ENCODE measurements at regions not wholly inside any gene's neighbourhood (a gene's known extent, or its start where the extent isn't known, plus 50 kb on each side); places are given as distances from the start of the nearest gene placed in this dataset.

DNA sequence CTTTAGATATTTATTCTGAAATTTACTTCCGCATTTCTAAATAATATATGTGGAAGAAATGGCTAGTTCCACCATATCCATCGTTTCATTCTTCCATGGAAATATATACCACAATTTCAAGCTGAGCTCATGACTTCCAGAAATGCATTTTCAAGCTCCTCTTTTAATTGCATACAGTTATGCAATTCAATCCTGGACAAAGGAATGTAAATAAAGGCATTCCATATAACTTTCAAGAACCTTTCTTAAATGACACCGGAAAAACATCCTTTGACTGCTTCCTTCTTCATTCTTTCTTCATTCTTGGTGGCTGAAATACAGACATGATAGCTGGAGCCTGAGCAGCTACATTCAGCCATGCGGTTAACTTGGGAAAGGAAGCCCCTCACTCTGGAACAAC lies 185.2 kb upstream of the GADL1 start:
- Histone ChIP-seq H2BK120ac (ENCODE audit: low read depth, low read length) (no peak overlapping the region), H3K4ac (ENCODE audit: low read depth, low read length) (no peak overlapping the region), H4K8ac (ENCODE audit: low read depth, low read length) (no peak overlapping the region), H2BK5ac (ENCODE audit: low read length) (no peak overlapping the region), H3K79me2 (ENCODE audit: control insufficient read depth, insufficient read depth, low read length) (no peaks in the 10 kb centered on the region), H3K18ac (ENCODE audit: low read length) (no peak overlapping the region), H2BK15ac (replicated peaks; ENCODE audit: low read depth) (no peak overlapping the region), H3K79me1 (ENCODE audit: low read length) (no peaks in the 10 kb centered on the region), H3K27me3 (ENCODE audit: insufficient read depth, low read length, poor library complexity) (no peaks in the 10 kb centered on the region), H3K9ac (ENCODE audit: low read length) (no peak overlapping the region), H3K4me1 (ENCODE audit: control insufficient read depth, low read depth, low read length) (peaks cover 4% of the 10 kb centered on the region), H3K4me2 (ENCODE audit: low read length) (no peak overlapping the region), H4K5ac (ENCODE audit: low read length) (no peak overlapping the region), H3K56ac (ENCODE audit: low read length) (no peak overlapping the region), H3K4me3 (ENCODE audit: low read length) (no peak overlapping the region), H3K36me3 (ENCODE audit: control insufficient read depth, insufficient read depth, low read length) (no peaks in the 10 kb centered on the region), H3K27ac (ENCODE audit: low read depth, low read length) (no peak overlapping the region), H2AK5ac (ENCODE audit: low read length) (no peak overlapping the region), H3K23ac (ENCODE audit: low read length) (no peak overlapping the region)
- WGBS (ENCODE audit: extremely low coverage, insufficient coverage, low lambda C conversion rate), result no CpG with 5 or more reads among the region's 4 CpGs
- no peak for DNase-seq

GRCh38 chr3:31081018-31081662 lies 186.7 kb upstream of the GADL1 start:
- Histone ChIP-seq H3K27me3 (ENCODE audit: insufficient read depth, low read length, poor library complexity) (no peaks in the 10 kb centered on the region), H2AK5ac (ENCODE audit: low read length) (no peak overlapping the region), H3K79me1 (ENCODE audit: low read length) (no peaks in the 10 kb centered on the region), H4K8ac (ENCODE audit: low read depth, low read length) (no peak overlapping the region), H4K5ac (ENCODE audit: low read length) (no peak overlapping the region), H3K79me2 (ENCODE audit: control insufficient read depth, insufficient read depth, low read length) (no peaks in the 10 kb centered on the region), H3K4me2 (ENCODE audit: low read length) (no peak overlapping the region), H2BK120ac (ENCODE audit: low read depth, low read length) (no peak overlapping the region), H3K36me3 (ENCODE audit: control insufficient read depth, insufficient read depth, low read length) (no peaks in the 10 kb centered on the region), H3K23ac (ENCODE audit: low read length) (no peak overlapping the region), H3K56ac (ENCODE audit: low read length) (no peak overlapping the region), H3K18ac (ENCODE audit: low read length) (no peak overlapping the region), H3K4me1 (ENCODE audit: control insufficient read depth, low read depth, low read length) (no peaks in the 10 kb centered on the region), H3K4ac (ENCODE audit: low read depth, low read length) (peak overlapping the region; percentile 9), H2BK15ac (replicated peaks; ENCODE audit: low read depth) (no peak overlapping the region), H2BK5ac (ENCODE audit: low read length) (no peak overlapping the region), H3K4me3 (ENCODE audit: low read length) (no peak overlapping the region), H3K27ac (ENCODE audit: low read depth, low read length) (no peak overlapping the region), H3K9ac (ENCODE audit: low read length) (no peak overlapping the region)
- no CpG with 5 or more reads among the region's 2 CpGs for WGBS (ENCODE audit: extremely low coverage, insufficient coverage, low lambda C conversion rate)
- DNase-seq, result no peak

DNA sequence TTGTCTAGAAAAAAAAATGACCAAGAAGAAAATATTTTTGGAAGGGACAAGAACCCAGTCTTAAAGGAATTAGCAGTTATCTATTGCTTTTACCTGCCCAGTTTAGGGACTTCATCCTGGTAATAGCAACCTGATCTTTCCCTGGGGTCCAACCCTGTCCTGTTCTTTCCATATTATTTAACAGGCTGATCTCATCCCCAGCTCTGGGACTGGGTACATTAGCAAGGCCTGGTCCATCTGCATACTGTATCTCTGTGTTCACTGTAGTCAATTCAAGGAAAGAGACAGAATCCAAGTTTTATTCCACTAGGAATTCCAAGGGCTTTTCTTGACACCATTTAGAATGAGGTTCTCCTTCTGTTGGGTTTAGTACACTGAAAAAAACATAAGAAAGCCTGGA lies 191.7 kb upstream of the GADL1 start:
- no peak overlapping the region for H3K56ac ChIP-seq (ENCODE audit: low read length)
- no peak overlapping the region for H3K4ac ChIP-seq (ENCODE audit: low read depth, low read length)
- H2BK15ac ChIP-seq (replicated peaks; ENCODE audit: low read depth), result no peak overlapping the region
- no peak overlapping the region for H3K4me3 ChIP-seq (ENCODE audit: low read length)
- no peaks in the 10 kb centered on the region for H3K79me2 ChIP-seq (ENCODE audit: control insufficient read depth, insufficient read depth, low read length)
- H4K5ac ChIP-seq (ENCODE audit: low read length), result no peak overlapping the region
- H4K8ac ChIP-seq (ENCODE audit: low read depth, low read length), result no peak overlapping the region
- no peak overlapping the region for H2BK120ac ChIP-seq (ENCODE audit: low read depth, low read length)
- H3K79me1 ChIP-seq (ENCODE audit: low read length), result no peaks in the 10 kb centered on the region
- no peaks in the 10 kb centered on the region for H3K36me3 ChIP-seq (ENCODE audit: control insufficient read depth, insufficient read depth, low read length)
- no peaks in the 10 kb centered on the region for H3K27me3 ChIP-seq (ENCODE audit: insufficient read depth, low read length, poor library complexity)
- H3K4me1 ChIP-seq (ENCODE audit: control insufficient read depth, low read depth, low read length), result no peaks in the 10 kb centered on the region
- DNase-seq, result no peak
- H3K23ac ChIP-seq (ENCODE audit: low read length), result no peak overlapping the region
- no peak overlapping the region for H2AK5ac ChIP-seq (ENCODE audit: low read length)
- H3K18ac ChIP-seq (ENCODE audit: low read length), result no peak overlapping the region
- H3K27ac ChIP-seq (ENCODE audit: low read depth, low read length), result no peak overlapping the region
- no peak overlapping the region for H3K9ac ChIP-seq (ENCODE audit: low read length)
- H2BK5ac ChIP-seq (ENCODE audit: low read length), result no peak overlapping the region
- no peak overlapping the region for H3K4me2 ChIP-seq (ENCODE audit: low read length)

DNA sequence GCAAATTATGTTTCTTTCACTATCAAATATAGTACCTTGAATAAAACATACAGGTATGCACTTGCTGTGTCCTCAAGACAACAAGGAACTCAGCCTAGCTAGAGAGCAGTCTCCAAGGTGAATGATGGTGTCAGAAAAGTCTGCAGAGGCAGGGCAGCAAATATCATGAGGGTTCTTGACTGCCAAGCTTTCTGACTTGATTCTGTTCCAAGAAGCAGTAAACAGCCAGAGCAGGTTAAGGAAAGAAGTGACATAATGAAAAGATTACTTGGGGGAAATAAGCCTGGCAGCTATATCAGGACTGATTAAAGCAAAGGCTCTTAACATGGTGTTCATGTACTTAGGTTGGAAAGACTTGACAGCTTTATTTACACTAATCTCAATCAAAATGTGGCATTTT lies 192.2 kb upstream of the GADL1 start:
- Histone ChIP-seq H3K79me2 (ENCODE audit: control insufficient read depth, insufficient read depth, low read length) (no peaks in the 10 kb centered on the region), H3K36me3 (ENCODE audit: control insufficient read depth, insufficient read depth, low read length) (no peaks in the 10 kb centered on the region), H4K5ac (ENCODE audit: low read length) (no peak overlapping the region), H3K18ac (ENCODE audit: low read length) (no peak overlapping the region), H3K4ac (ENCODE audit: low read depth, low read length) (no peak overlapping the region), H3K4me2 (ENCODE audit: low read length) (no peak overlapping the region), H3K56ac (ENCODE audit: low read length) (no peak overlapping the region), H3K9ac (ENCODE audit: low read length) (no peak overlapping the region), H3K4me3 (ENCODE audit: low read length) (no peak overlapping the region), H3K27ac (ENCODE audit: low read depth, low read length) (no peak overlapping the region), H2AK5ac (ENCODE audit: low read length) (no peak overlapping the region), H3K23ac (ENCODE audit: low read length) (no peak overlapping the region), H2BK15ac (replicated peaks; ENCODE audit: low read depth) (no peak overlapping the region), H3K27me3 (ENCODE audit: insufficient read depth, low read length, poor library complexity) (no peaks in the 10 kb centered on the region), H3K4me1 (ENCODE audit: control insufficient read depth, low read depth, low read length) (no peaks in the 10 kb centered on the region), H4K8ac (ENCODE audit: low read depth, low read length) (no peak overlapping the region), H3K79me1 (ENCODE audit: low read length) (no peaks in the 10 kb centered on the region), H2BK120ac (ENCODE audit: low read depth, low read length) (no peak overlapping the region), H2BK5ac (ENCODE audit: low read length) (no peak overlapping the region)
- no peak for DNase-seq

DNA sequence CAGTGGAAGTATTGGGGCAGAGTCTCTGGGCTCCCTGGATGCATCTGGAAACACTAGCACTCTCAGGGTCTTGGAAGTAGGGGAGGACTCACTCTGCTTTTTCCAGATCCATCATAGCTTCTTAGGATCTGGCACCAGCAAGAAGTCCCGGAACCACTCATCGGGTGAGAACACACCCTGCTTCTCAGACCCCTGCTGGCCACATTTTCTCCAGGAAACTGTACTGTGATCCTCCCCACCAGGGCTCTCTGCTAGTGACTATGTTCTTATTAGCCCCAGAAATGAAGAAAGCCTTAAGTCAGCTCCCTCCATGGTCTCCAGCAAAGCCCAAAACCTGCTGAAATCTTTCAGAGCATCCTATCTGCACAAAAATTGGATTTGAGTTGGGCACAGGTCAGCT lies 197.3 kb upstream of the GADL1 start:
- peak overlapping the region; percentile 64 for H2BK15ac ChIP-seq (replicated peaks; ENCODE audit: low read depth)
- H2AK5ac ChIP-seq (ENCODE audit: low read length), result no peak overlapping the region
- no peaks in the 10 kb centered on the region for H3K4me1 ChIP-seq (ENCODE audit: control insufficient read depth, low read depth, low read length)
- H3K4me3 ChIP-seq (ENCODE audit: low read length), result no peak overlapping the region
- H2BK5ac ChIP-seq (ENCODE audit: low read length), result no peak overlapping the region
- no peak overlapping the region for H3K4me2 ChIP-seq (ENCODE audit: low read length)
- no CpG with 5 or more reads among the region's 2 CpGs for WGBS (ENCODE audit: extremely low coverage, insufficient coverage, low lambda C conversion rate)
- no peak overlapping the region for H3K9ac ChIP-seq (ENCODE audit: low read length)
- no peaks in the 10 kb centered on the region for H3K79me1 ChIP-seq (ENCODE audit: low read length)
- no peaks in the 10 kb centered on the region for H3K27me3 ChIP-seq (ENCODE audit: insufficient read depth, low read length, poor library complexity)
- no peak overlapping the region for H3K56ac ChIP-seq (ENCODE audit: low read length)
- peak overlapping the region; percentile 55 for H3K18ac ChIP-seq (ENCODE audit: low read length)
- H4K8ac ChIP-seq (ENCODE audit: low read depth, low read length), result no peak overlapping the region
- no peaks in the 10 kb centered on the region for H3K79me2 ChIP-seq (ENCODE audit: control insufficient read depth, insufficient read depth, low read length)
- no peak overlapping the region for H2BK120ac ChIP-seq (ENCODE audit: low read depth, low read length)
- no peaks in the 10 kb centered on the region for H3K36me3 ChIP-seq (ENCODE audit: control insufficient read depth, insufficient read depth, low read length)
- no peak overlapping the region for H3K27ac ChIP-seq (ENCODE audit: low read depth, low read length)
- DNase-seq, result peak; percentile 9
- no peak overlapping the region for H4K5ac ChIP-seq (ENCODE audit: low read length)
- H3K4ac ChIP-seq (ENCODE audit: low read depth, low read length), result no peak overlapping the region
- H3K23ac ChIP-seq (ENCODE audit: low read length), result no peak overlapping the region

DNA sequence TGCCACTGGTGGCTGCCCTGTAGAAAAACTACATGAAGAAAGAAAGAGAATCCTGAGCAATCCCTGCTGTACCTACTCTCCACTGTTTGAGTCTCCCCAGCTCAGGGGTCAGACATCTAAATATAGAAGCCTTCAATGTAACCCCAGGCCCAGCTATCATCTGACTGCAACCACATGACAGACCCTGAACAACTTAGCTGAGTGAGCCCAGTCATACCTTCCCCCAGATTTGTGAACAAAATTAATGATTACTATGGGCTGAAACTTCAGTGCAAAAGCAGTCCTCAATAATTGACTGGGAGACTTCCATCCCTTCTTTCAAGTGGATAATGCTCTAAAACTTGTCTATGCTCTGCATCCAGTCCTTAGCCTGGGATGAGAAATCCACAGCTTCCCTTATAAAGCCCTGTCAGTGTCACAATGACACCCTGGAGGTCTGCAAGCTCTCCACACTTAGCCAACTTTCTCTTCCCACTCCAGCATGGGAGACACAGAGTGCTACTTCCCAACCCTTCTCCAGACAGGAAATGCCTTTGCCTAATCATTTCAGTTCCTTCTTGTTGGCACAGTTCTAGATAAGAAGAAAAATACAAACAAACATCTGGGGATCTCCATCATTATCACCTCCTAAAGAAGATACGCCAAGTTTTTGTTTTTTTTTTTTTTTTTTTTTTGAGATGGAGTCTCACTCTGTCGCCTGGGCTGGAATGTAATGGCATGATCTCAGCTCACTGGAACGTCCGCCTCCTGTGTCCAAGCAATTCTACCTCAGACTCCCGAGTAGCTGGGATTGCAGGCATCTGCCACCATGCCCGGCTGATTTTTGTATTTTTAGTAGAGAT lies 198.5 kb upstream of the GADL1 start:
- H3K56ac ChIP-seq (ENCODE audit: low read length), result peak overlapping the region; percentile 19
- H3K23ac ChIP-seq (ENCODE audit: low read length), result no peak overlapping the region
- no peak overlapping the region for H4K8ac ChIP-seq (ENCODE audit: low read depth, low read length)
- H4K5ac ChIP-seq (ENCODE audit: low read length), result no peak overlapping the region
- H3K18ac ChIP-seq (ENCODE audit: low read length), result no peak overlapping the region
- no peak overlapping the region for H3K4me3 ChIP-seq (ENCODE audit: low read length)
- H2BK15ac ChIP-seq (replicated peaks; ENCODE audit: low read depth), result no peak overlapping the region
- no peaks in the 10 kb centered on the region for H3K36me3 ChIP-seq (ENCODE audit: control insufficient read depth, insufficient read depth, low read length)
- no CpG with 5 or more reads among the region's 6 CpGs for WGBS (ENCODE audit: extremely low coverage, insufficient coverage, low lambda C conversion rate)
- no peak overlapping the region for H3K4ac ChIP-seq (ENCODE audit: low read depth, low read length)
- no peak overlapping the region for H2BK5ac ChIP-seq (ENCODE audit: low read length)
- no peak overlapping the region for H3K4me2 ChIP-seq (ENCODE audit: low read length)
- no peak overlapping the region for H3K9ac ChIP-seq (ENCODE audit: low read length)
- H3K27ac ChIP-seq (ENCODE audit: low read depth, low read length), result no peak overlapping the region
- H2AK5ac ChIP-seq (ENCODE audit: low read length), result no peak overlapping the region
- H3K4me1 ChIP-seq (ENCODE audit: control insufficient read depth, low read depth, low read length), result no peaks in the 10 kb centered on the region
- no peaks in the 10 kb centered on the region for H3K27me3 ChIP-seq (ENCODE audit: insufficient read depth, low read length, poor library complexity)
- H3K79me1 ChIP-seq (ENCODE audit: low read length), result no peaks in the 10 kb centered on the region
- peak; percentile 74 for DNase-seq
- no peaks in the 10 kb centered on the region for H3K79me2 ChIP-seq (ENCODE audit: control insufficient read depth, insufficient read depth, low read length)
- H2BK120ac ChIP-seq (ENCODE audit: low read depth, low read length), result no peak overlapping the region
